ENCODE measurements at regions not wholly inside any gene's neighbourhood (a gene's known extent, or its start where the extent isn't known, plus 50 kb on each side); places are given as distances from the start of the nearest gene placed in this dataset.

DNA sequence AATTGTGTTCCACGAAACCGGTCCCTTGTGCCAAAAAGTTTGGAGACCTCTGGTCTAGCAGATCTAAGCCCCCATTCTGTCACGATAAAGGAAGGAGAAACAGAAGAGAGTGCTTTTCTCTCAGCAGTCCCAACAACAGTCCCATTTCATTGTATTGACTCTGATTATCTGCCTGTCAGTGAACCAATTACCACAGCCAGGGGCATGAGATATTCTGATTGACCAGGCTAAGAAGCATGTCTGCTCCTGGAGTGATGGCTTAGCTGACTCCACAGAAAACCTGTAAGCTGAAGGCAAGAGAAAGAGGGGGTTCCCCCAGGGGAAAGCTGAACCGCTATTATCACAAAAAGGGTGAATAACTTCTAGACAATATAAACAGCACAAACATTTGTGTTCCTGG lies 765.4 kb downstream of the SORCS1 start (continued):
- TF ChIP-seq ZNF462 (CRISPR knock-in tag; IDR thresholded peaks at IDR 0.05) (no peak), JUNB (IDR thresholded peaks at IDR 0.05; ENCODE audit: unreplicated experiment) (no peak)

DNA sequence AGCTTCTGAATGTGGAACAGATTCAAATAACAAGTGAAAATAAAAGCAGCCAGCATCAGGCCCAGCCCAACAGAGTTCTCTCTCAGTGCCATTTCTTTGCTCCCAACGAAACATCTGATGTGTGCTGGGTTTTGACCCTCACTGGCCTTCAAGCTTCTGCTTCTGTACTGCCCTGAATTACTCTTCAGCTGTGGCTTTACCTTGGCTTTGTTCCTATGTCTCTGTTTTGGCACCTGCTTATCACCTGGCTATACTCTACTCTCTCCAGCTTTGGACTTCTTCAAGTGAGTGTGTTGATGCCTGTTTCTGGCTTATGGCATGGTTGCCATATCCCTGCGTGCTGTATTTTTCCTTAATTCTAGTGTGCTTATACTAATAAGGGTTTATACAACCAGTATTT lies 768.3 kb downstream of the SORCS1 start:
- Mint-ChIP-seq H3K27ac (no peak overlapping the region), H3K4me3 (no peak overlapping the region), H3K27me3 (ENCODE audit: insufficient read depth, low read depth, poor library complexity) (no peaks in the 10 kb centered on the region), H3K36me3 (ENCODE audit: low read depth) (no peaks in the 10 kb centered on the region), H3K4me1 (peaks cover 18% of the 10 kb centered on the region), H3K9me3 (no peaks in the 10 kb centered on the region)
- no peaks in the 10 kb centered on the region for H3F3A ChIP-seq (replicated peaks; ENCODE audit: low read depth)
- no peaks in the 10 kb centered on the region for H3K9me2 ChIP-seq (ENCODE audit: insufficient read depth)
- H4K20me1 ChIP-seq (replicated peaks; ENCODE audit: insufficient read depth): no peaks in the 10 kb centered on the region
- H3K27me3 ChIP-seq (ENCODE audit: insufficient read depth): no peaks in the 10 kb centered on the region
- H3K79me2 ChIP-seq (replicated peaks; ENCODE audit: insufficient read depth): no peaks in the 10 kb centered on the region
- H3K4me1 ChIP-seq (ENCODE audit: insufficient read depth): 0 out of 2 replicates have a peak, but pooled peaks cover 8% of the 10 kb centered on the region
- ATAC-seq (no peak), DNase-seq (ENCODE audit: low spot score) (no peak)
- H3K27ac ChIP-seq (ENCODE audit: low read depth): no peak overlapping the region
- no peak overlapping the region for H3K4me3 ChIP-seq
- no peak overlapping the region for H2AFZ ChIP-seq
- H3K4me2 ChIP-seq: no peak overlapping the region
- no peaks in the 10 kb centered on the region for H3K36me3 ChIP-seq (ENCODE audit: insufficient read depth)
- TF ChIP-seq STAT1 (IDR thresholded peaks at IDR 0.05; ENCODE audit: unreplicated experiment) (no peak), CREB1 (CRISPR knock-in tag; IDR thresholded peaks at IDR 0.05; ENCODE audit: low read depth) (no peak), ZNF114 (CRISPR knock-in tag; IDR thresholded peaks at IDR 0.05) (no peak), EZH2 (IDR thresholded peaks at IDR 0.05; ENCODE audit: low read depth, unreplicated experiment) (no peak), ZNF462 (CRISPR knock-in tag; IDR thresholded peaks at IDR 0.05) (no peak), POLR2AphosphoS5 (IDR thresholded peaks at IDR 0.05; ENCODE audit: low read depth) (no peak), ZNF331 (CRISPR knock-in tag; IDR thresholded peaks at IDR 0.05; ENCODE audit: low read depth) (no peak), EZH2phosphoT487 (IDR thresholded peaks at IDR 0.05; ENCODE audit: unreplicated experiment) (no peak)
- TF ChIP-seq, protein P1, sequence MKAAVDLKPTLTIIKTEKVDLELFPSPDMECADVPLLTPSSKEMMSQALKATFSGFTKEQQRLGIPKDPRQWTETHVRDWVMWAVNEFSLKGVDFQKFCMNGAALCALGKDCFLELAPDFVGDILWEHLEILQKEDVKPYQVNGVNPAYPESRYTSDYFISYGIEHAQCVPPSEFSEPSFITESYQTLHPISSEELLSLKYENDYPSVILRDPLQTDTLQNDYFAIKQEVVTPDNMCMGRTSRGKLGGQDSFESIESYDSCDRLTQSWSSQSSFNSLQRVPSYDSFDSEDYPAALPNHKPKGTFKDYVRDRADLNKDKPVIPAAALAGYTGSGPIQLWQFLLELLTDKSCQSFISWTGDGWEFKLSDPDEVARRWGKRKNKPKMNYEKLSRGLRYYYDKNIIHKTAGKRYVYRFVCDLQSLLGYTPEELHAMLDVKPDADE (IDR thresholded peaks at IDR 0.05): no peak

Measured in GM23338 (cell line).